Activated B cell treated with CpG ODN at 0.5 μM for 24 hours (primary cell): ENCODE measurements at regions not wholly inside any gene's neighbourhood (a gene's known extent, or its start where the extent isn't known, plus 50 kb on each side); places are given as distances from the start of the nearest gene placed in this dataset.

ENCODE experiments used
- ATAC-seq: fragments of 200-7000 bp; cut with Tn5 transposase; one replicate; pipeline ENCODE4 v1.10.0; 2021; ENCODE audit warnings: low read depth, mild to moderate bottlenecking, moderate library complexity
- CTCF ChIA-PET: fragments of 350-600 bp; sonication (Branson Sonifier 250); formaldehyde crosslinking; loops from one replicate; lab custom pipeline; 2021; ENCODE audit warnings: antibody characterized with exemption; lab: Charles Lee
- POLR2A ChIA-PET: fragments of 350-600 bp; sonication (Branson Sonifier 250); formaldehyde crosslinking; loops from one replicate; lab custom pipeline; 2021; ENCODE audit warnings: antibody characterized with exemption; lab: Charles Lee
- DNase-seq: peaks from one replicate; pipeline ENCODE4 v3.0.0; 2022
- H3K27ac Mint-ChIP-seq: one replicate; pipeline ENCODE4 v1.8.0; 2020; ENCODE audit warnings: mixed read lengths
- H3K27me3 Mint-ChIP-seq: one replicate; pipeline ENCODE4 v1.8.0; 2021; ENCODE audit warnings: mixed read lengths
- H3K36me3 Mint-ChIP-seq: one replicate; pipeline ENCODE4 v1.8.0; 2021; ENCODE audit warnings: low read depth, mixed read lengths
- H3K4me1 Mint-ChIP-seq: one replicate; pipeline ENCODE4 v1.8.0; 2021; ENCODE audit warnings: mixed read lengths
- H3K4me3 Mint-ChIP-seq: one replicate; pipeline ENCODE4 v1.8.0; 2020; ENCODE audit warnings: mild to moderate bottlenecking, mixed read lengths
- H3K9me3 Mint-ChIP-seq: one replicate; pipeline ENCODE4 v1.8.0; 2020; ENCODE audit warnings: mixed read lengths
- CTCF ChIP-seq: fragments of 200-600 bp; IDR thresholded peaks from one replicate; pipeline ENCODE4 v1.8.0; 2022; ENCODE audit warnings: antibody characterized with exemption, mild to moderate bottlenecking
- intact Hi-C: fragments of 100-400 bp; cut with micrococcal nuclease; formaldehyde crosslinking; loops from one replicate; pipeline ENCODE4 v1.15.1; 2024

- Mint-ChIP-seq H3K4me3 (no peak overlapping the region), H3K27ac (peak overlapping the region; percentile 41), H3K4me1 (peaks cover 62% of the 10 kb centered on the region), H3K27me3 (no peaks in the 10 kb centered on the region), H3K36me3 (no peaks in the 10 kb centered on the region), H3K9me3 (no peaks in the 10 kb centered on the region)
- TF ChIP-seq CTCF = no peak
- ATAC-seq (no peak), DNase-seq (no peak)
- intact Hi-C loops = no loop called here
- ChIA-PET POLR2A (interaction anchor here (0.6 to 3.5 kb wide), 2 partner anchors 12 to 1276 kb away, joined by 4 to 23 read pairs; no protein-coding TSS in a partner anchor), CTCF (no interaction called here)
These were observed 285.2 kb downstream of the PTPRC start for GRCh38 chr1:198923993-198924392.

- peaks cover 2% of the 10 kb centered on the region for H3K27me3 Mint-ChIP-seq
- H3K4me3 Mint-ChIP-seq = peak overlapping the region; percentile 15
- peaks cover 60% of the 10 kb centered on the region for H3K4me1 Mint-ChIP-seq
- ChIA-PET CTCF (no interaction called here), POLR2A (interaction anchor here (1.0 to 1.2 kb wide), 2 partner anchors 10 to 12 kb away, joined by 3 to 10 read pairs; no protein-coding TSS in a partner anchor)
- ATAC-seq (no peak), DNase-seq (no peak)
- TF ChIP-seq CTCF = no peak
- intact Hi-C loops = no loop called here
- no peaks in the 10 kb centered on the region for H3K9me3 Mint-ChIP-seq
- no peak overlapping the region for H3K27ac Mint-ChIP-seq
- no peaks in the 10 kb centered on the region for H3K36me3 Mint-ChIP-seq
These were observed 286.7 kb downstream of the PTPRC start for GRCh38 chr1:198925567-198925966.

GRCh38 chr1:198927129-198927528 lies 288.3 kb downstream of the PTPRC start:
- no peak for ATAC-seq
- no peak for DNase-seq
- intact Hi-C loops = no loop called here
- POLR2A ChIA-PET = interaction anchor here (2.1 kb wide), 1 partner anchor 10 kb away, joined by 8 read pairs; no protein-coding TSS in a partner anchor
- H3K9me3 Mint-ChIP-seq = no peaks in the 10 kb centered on the region
- peaks cover 2% of the 10 kb centered on the region for H3K27me3 Mint-ChIP-seq
- H3K36me3 Mint-ChIP-seq = no peaks in the 10 kb centered on the region
- peaks cover 55% of the 10 kb centered on the region for H3K4me1 Mint-ChIP-seq
- H3K4me3 Mint-ChIP-seq = no peak overlapping the region
- no peak for TF ChIP-seq CTCF
- CTCF ChIA-PET = no interaction called here
- H3K27ac Mint-ChIP-seq = no peak overlapping the region

- H3K36me3 Mint-ChIP-seq = no peaks in the 10 kb centered on the region
- intact Hi-C loops = loop anchor here (1.0 kb wide), 1 partner anchor 8 kb away; no protein-coding TSS in a partner anchor
- no peak for ATAC-seq
- no peak for TF ChIP-seq CTCF
- H3K27ac Mint-ChIP-seq = no peak overlapping the region
- DNase-seq = no peak
- POLR2A ChIA-PET = interaction anchor here (2.1 kb wide), 1 partner anchor 8 kb away, joined by 8 read pairs; no protein-coding TSS in a partner anchor
- peak overlapping the region; percentile 39 for H3K4me3 Mint-ChIP-seq
- peaks cover 2% of the 10 kb centered on the region for H3K27me3 Mint-ChIP-seq
- CTCF ChIA-PET = no interaction called here
- H3K9me3 Mint-ChIP-seq = no peaks in the 10 kb centered on the region
- peaks cover 51% of the 10 kb centered on the region for H3K4me1 Mint-ChIP-seq
These were observed 290.3 kb downstream of the PTPRC start for GRCh38 chr1:198929111-198929604.

- ATAC-seq = peak; percentile 67
- Mint-ChIP-seq H3K27ac (peak overlapping the region; percentile 69), H3K36me3 (no peaks in the 10 kb centered on the region), H3K27me3 (peaks cover 2% of the 10 kb centered on the region), H3K4me3 (peak overlapping the region; percentile 74), H3K4me1 (peaks cover 47% of the 10 kb centered on the region), H3K9me3 (no peaks in the 10 kb centered on the region)
- POLR2A ChIA-PET = no interaction called here
- no peak for TF ChIP-seq CTCF
- no peak for DNase-seq
- CTCF ChIA-PET = no interaction called here
- intact Hi-C loops = loop anchor here (1.0 to 5.0 kb wide), 2 partner anchors 7 to 157 kb away; no protein-coding TSS in a partner anchor
These were observed 291.2 kb downstream of the PTPRC start for GRCh38 chr1:198929961-198930599.
